B cell (primary cell): ENCODE measurements at regions not wholly inside any gene's neighbourhood (a gene's known extent, or its start where the extent isn't known, plus 50 kb on each side); places are given as distances from the start of the nearest gene placed in this dataset.

ENCODE experiments used
- EZH2 ChIP-seq: IDR thresholded peaks from 2 replicates; pipeline ENCODE4 v1.6.1; 2012; ENCODE audit warnings: borderline replicate concordance, low read depth, mild to moderate bottlenecking, moderate library complexity, low read length; ENCODE audit not compliant: insufficient read depth, poor library complexity, severe bottlenecking
- TF ChIP-seq, protein P1 (sequence below): fragments of 200-600 bp; IDR thresholded peaks from one replicate; pipeline ENCODE4 v1.8.0; 2022; ENCODE audit warnings: antibody characterized with exemption, mild to moderate bottlenecking

DNA sequence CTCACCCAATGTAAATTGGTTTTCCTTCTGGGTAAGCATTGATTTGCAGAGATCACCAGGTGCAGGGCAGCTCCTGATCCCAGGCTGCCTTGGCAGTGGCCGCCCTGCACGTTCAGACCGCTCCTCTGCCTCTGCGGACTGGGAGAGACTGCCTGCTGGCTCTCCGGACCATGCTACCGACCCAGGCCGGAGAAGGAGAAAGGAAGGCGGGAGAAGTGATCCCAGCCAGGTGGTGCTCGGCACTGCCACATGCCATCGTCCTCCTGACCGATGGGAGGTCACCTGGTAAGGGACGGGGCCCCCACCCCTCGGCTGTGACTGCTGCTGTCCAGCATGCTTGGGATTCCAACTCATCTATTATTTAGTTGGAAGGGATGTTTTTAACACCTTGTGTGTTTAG is 108.1 kb upstream of the POU3F3 start:
- TF ChIP-seq, protein P1, sequence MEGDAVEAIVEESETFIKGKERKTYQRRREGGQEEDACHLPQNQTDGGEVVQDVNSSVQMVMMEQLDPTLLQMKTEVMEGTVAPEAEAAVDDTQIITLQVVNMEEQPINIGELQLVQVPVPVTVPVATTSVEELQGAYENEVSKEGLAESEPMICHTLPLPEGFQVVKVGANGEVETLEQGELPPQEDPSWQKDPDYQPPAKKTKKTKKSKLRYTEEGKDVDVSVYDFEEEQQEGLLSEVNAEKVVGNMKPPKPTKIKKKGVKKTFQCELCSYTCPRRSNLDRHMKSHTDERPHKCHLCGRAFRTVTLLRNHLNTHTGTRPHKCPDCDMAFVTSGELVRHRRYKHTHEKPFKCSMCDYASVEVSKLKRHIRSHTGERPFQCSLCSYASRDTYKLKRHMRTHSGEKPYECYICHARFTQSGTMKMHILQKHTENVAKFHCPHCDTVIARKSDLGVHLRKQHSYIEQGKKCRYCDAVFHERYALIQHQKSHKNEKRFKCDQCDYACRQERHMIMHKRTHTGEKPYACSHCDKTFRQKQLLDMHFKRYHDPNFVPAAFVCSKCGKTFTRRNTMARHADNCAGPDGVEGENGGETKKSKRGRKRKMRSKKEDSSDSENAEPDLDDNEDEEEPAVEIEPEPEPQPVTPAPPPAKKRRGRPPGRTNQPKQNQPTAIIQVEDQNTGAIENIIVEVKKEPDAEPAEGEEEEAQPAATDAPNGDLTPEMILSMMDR: no peak
- no peak for TF ChIP-seq EZH2
